DMS114 treated with DMSO at 0.1 percent for 48 hours (cell line): ENCODE measurements at regions not wholly inside any gene's neighbourhood (a gene's known extent, or its start where the extent isn't known, plus 50 kb on each side); places are given as distances from the start of the nearest gene placed in this dataset.
"Not testable (repeated sequence)": the region's sequence is repeated elsewhere in the genome, so short reads cannot be mapped to it uniquely, and the experiment has no call there.

Experiments
- DNase-seq: peaks from one replicate; lab custom pipeline; 2025; ENCODE audit not compliant: unreplicated experiment; lab: John Stamatoyannopoulos, UW

DNA sequence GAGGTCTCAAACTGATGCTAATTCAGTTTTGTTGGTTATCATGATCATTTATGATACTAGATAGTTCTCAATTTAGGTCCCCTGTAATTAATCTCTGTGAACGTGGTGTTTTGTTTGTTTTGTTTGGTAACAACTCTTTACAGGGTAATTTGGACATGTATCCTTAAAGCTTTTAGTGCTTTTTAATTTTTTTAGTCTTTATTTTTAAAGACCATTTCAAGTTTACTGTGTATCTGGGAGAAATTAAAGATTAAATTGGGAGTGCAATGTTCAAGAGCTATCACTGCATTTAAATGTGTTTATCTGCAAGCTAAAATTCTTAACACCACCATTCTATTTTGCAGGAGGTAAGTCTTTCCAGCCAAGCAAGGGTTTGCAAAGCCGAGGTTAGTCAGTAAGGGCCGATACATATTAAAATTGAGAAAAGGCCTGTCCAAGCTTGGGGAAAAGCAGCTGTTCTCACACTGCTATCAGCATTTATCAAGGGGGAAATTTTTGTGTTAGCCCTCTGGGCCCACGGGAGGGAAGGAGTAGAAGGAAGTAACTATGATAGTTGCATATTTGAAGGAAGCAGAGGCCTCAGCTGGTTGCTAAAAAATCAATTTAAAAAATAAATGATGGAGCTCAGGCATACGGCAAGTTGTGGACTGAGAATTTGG, 59.3 kb upstream of the ZNF217 start:
- DNase-seq, result no peak

DNA sequence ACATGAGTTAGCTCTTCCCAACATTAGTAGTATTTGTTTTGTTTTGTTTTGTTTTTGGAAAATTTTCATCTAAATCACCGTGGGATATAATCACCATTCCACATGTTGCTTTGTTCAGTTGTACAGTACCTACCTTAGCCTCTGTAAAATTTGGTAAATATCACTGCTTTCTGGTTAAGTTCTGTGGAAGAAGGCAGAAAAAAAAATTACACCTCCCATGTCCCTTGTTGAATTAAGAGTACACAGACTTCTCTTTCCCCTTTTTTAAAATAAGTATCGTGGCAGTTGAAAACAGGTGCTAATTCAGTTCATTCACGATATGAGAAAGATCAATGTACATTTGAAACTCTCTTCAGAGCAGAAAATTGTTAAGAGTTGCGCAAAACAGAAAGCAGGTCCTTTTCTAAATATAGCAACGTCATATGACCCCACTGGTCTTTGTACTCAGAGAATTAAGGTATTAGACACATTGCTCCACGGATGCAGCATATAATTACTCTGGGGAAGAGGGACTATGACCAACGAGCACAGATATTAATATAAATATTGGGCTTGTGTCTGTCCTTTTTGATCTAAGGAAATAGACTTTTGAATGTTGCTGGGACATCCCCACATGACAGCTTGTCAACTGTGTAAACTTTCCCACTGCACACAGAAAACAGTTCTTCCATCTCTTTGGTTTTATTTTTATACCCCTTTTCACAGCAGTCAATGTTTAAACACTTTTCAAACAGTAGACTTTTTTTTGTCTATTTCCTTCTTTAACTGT, 58.6 kb upstream of the ZNF217 start:
- DNase-seq, result no peak

DNA sequence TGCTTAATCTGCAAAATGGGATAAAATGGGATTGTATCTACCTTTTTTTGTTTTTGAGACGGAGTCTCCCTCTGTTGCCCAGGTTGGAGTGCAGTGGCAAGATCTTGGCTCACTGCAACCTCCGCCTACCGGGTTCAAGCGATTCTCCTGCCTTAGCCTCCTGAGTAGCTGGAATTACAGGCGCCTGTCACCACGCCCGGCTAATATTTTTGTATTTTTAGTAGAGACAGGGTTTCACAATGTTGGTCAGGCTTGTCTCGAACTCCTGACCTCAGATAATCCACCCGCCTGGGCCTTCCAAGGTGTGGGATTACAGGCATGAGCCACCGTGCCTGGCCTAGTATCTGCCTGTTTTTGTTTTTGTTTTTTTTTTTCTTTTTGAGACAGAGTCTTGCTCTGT, 55.9 kb upstream of the ZNF217 start:
- not testable (repeated sequence) for DNase-seq

DNA sequence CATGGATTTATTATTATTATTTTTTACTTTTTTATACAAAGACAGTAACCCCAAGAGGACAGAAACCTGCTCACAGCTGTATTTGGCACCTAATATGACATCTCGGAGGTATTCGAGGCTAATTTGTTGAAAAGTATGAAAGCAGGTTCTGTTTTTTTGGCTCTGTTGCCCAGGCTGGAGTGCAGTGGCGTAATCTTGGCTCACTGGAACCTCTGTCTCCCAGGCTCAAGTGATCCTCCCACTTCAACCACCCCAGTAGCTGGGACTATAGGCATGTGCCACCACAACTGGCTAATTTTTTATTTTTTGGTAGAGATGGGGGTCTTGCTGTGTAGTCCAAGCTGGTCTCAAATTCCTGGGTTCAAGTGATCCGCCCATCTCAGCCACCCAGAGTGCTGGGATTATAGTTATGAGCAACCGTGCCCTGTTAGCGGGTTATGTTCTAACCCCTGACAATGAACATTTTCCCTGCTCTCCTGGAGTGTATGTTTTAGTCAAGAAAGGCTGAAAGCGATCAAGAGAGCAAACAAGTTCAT, 53.7 kb upstream of the ZNF217 start:
- no peak for DNase-seq

DNA sequence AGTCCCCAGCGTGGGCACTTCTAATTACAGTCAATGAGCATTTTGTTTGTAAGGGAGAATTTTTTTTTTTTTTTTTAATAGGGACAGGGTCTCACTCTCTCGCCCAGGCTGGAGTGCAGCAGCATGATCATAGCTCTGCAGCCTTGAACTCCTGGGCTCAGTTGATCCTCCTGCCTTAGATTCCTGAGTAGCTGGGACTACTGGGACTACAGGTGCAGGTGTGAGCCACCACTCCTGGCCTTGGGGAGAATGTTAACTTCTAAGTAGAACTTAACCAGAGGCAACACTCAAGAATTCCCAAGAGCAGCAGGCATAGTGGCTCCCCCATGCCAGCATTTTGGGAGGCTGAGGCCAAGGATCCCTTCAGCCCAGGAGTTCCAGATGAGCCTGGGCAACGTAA, 52.9 kb upstream of the ZNF217 start:
- no peak for DNase-seq

DNA sequence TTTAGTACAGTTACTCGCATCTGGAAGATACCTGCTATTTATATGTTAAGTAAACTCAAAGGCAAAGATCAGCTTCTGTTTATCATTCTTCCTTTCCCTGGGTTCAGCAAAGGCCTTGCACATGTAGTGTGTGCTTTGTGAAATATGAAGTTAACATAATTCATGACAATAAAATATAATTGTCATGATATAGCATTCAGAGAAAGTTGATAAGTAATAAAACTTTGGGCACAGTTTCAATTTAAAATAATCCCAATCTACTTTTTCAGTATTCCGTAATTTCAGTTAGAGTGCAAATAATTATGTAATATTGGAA, 51.9 kb upstream of the ZNF217 start:
- DNase-seq, result no peak

DNA sequence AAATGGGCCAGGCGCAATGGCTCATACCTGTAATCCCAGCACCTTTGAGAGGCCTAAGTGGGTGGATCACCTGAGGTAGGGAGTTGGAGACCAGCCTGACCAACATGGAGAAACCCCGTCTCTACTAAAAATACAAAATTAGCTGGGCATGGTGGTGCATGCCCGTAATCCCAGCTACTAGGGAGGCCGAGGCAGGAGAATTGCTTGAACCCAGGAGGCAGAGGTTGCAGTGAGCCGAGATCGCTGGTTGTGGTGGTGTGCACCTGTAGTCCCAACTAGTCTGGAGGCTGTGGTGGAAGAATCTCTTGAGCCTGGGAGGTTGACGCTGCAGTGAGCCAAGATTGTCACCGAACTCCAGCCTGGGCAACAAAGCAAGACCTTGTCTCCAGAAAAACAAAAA, 50.5 kb upstream of the ZNF217 start:
- not testable (repeated sequence) for DNase-seq
